ENCODE measurements at regions not wholly inside any gene's neighbourhood (a gene's known extent, or its start where the extent isn't known, plus 50 kb on each side); places are given as distances from the start of the nearest gene placed in this dataset.

DNA sequence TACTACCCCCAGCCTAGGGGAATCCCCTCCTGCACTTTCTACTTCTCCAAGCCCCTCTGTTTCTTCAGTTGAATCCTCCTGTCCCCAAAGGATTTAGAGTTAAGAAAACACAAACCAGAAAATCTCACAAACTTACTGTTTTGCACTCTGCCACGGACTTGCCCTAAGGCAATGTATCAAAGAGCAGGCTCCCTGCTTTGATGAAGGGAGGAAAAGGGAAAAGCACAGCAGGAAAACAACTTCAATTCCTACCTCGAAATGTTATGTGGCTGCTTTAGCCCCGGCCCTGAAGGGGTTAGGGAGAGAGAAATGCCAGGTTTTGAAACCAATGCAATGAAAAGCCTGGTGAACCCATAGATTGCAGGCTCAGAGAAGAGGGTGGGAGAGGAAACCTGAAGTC lies 254.7 kb downstream of the MAN2A1 start:
- TF ChIP-seq CTCF (IDR thresholded peaks at IDR 0.05 in 4 of 5, conservative IDR thresholded peaks at IDR 0.05 in 1 of 5), result no peak
- no peak for TF ChIP-seq POLR2A (IDR thresholded peaks at IDR 0.05)
